ENCODE measurements at regions not wholly inside any gene's neighbourhood (a gene's known extent, or its start where the extent isn't known, plus 50 kb on each side); places are given as distances from the start of the nearest gene placed in this dataset.

- no peaks in the 10 kb centered on the region for H3K27me3 ChIP-seq (ENCODE audit: control insufficient read depth in 1 of 2, insufficient read depth in 2 of 2, low read length in 2 of 2)
- no peaks in the 10 kb centered on the region for H3K4me1 ChIP-seq (ENCODE audit: control insufficient read depth in 2 of 2, insufficient read depth in 2 of 2, low read length in 1 of 2)
- 26 to 33% methylated on average over 1 of the region's 1 CpG for WGBS, 2 donors
- no peaks in the 10 kb centered on the region for H3K36me3 ChIP-seq (ENCODE audit: control insufficient read depth in 2 of 2, insufficient read depth in 2 of 2, low read length in 1 of 2)
- no peak overlapping the region for H3K27ac ChIP-seq (ENCODE audit: low read depth in 2 of 2, low read length in 1 of 2)
- no peak overlapping the region for H3K4me3 ChIP-seq (ENCODE audit: low read depth in 1 of 2, low read length in 2 of 2)
- no peaks in the 10 kb centered on the region for H3K9me3 ChIP-seq (ENCODE audit: control insufficient read depth in 2 of 2, insufficient read depth in 1 of 2, low read depth in 1 of 2, low read length in 1 of 2)
Observed at GRCh38 chr3:29227307-29227706, 53.6 kb upstream of the RBMS3 start.

Measured in esophagus (tissue), 2 donors.